MM.1S (cell line): ENCODE measurements at regions not wholly inside any gene's neighbourhood (a gene's known extent, or its start where the extent isn't known, plus 50 kb on each side); places are given as distances from the start of the nearest gene placed in this dataset.

ENCODE experiments used
- DNase-seq: peaks from one replicate; pipeline ENCODE4 v3.0.0-alpha.2; 2015
- H2AFZ ChIP-seq: fragments of 300-600 bp; sonication (generic); 2 replicates; pipeline ENCODE4 v1.6.0; 2016; ENCODE audit warnings: antibody characterized with exemption, low read length
- H3F3A ChIP-seq: fragments of 300-600 bp; sonication (generic); 2 replicates; pipeline ENCODE4 v1.6.1; 2016; ENCODE audit warnings: mild to moderate bottlenecking, antibody characterized with exemption, low read length, moderate library complexity, mixed read lengths; ENCODE audit not compliant: insufficient read depth
- H3K27ac ChIP-seq: fragments of 300-600 bp; sonication (generic); 2 replicates; pipeline ENCODE4 v1.5.1; 2016; ENCODE audit warnings: mild to moderate bottlenecking, low read length
- H3K27me3 ChIP-seq: fragments of 300-600 bp; sonication (generic); replicated peaks from 2 replicates; pipeline ENCODE4 v1.6.0; 2016; ENCODE audit warnings: low read length; ENCODE audit not compliant: insufficient read depth
- H3K36me3 ChIP-seq: fragments of 300-600 bp; sonication (generic); replicated peaks from 2 replicates; pipeline ENCODE4 v1.6.1; 2016; ENCODE audit warnings: mild to moderate bottlenecking, low read length, mixed read lengths; ENCODE audit not compliant: insufficient read depth
- H3K4me1 ChIP-seq: fragments of 300-600 bp; sonication (generic); 2 replicates; pipeline ENCODE4 v1.6.1; 2016; ENCODE audit warnings: low read length, mixed read lengths
- H3K4me2 ChIP-seq: fragments of 300-600 bp; sonication (generic); 2 replicates; pipeline ENCODE4 v1.6.0; 2016; ENCODE audit warnings: low read depth, low read length
- H3K4me3 ChIP-seq: fragments of 300-600 bp; sonication (generic); 2 replicates; pipeline ENCODE4 v1.5.1; 2016; ENCODE audit warnings: low read length, mixed read lengths
- H3K79me2 ChIP-seq: fragments of 300-600 bp; sonication (generic); 2 replicates; pipeline ENCODE4 v1.6.1; 2016; ENCODE audit warnings: mixed run types, low read length, mixed read lengths
- H3K9ac ChIP-seq: fragments of 300-600 bp; sonication (generic); 2 replicates; pipeline ENCODE4 v1.6.1; 2016; ENCODE audit warnings: low read length, mixed read lengths
- H3K9me2 ChIP-seq: fragments of 300-600 bp; sonication (generic); replicated peaks from 2 replicates; pipeline ENCODE4 v1.6.1; 2016; ENCODE audit warnings: mild to moderate bottlenecking, low read length, mixed read lengths; ENCODE audit not compliant: insufficient read depth
- H3K9me3 ChIP-seq: fragments of 300-600 bp; sonication (generic); replicated peaks from 2 replicates; pipeline ENCODE4 v1.6.1; 2016; ENCODE audit warnings: mild to moderate bottlenecking, low read length, mixed read lengths; ENCODE audit not compliant: insufficient read depth
- H4K20me1 ChIP-seq: fragments of 300-600 bp; sonication (generic); 2 replicates; pipeline ENCODE4 v1.6.1; 2016; ENCODE audit warnings: mild to moderate bottlenecking, low read length, moderate library complexity, mixed read lengths; ENCODE audit not compliant: insufficient read depth
- EZH2 ChIP-seq: fragments of 300-600 bp; sonication (generic); optimal IDR thresholded peaks from 2 replicates; pipeline ENCODE3; 2017; ENCODE audit warnings: low read depth, mild to moderate bottlenecking, antibody characterized with exemption, low read length, mixed read lengths
- EZH2phosphoT487 ChIP-seq: fragments of 300-600 bp; sonication (generic); IDR thresholded peaks from 2 replicates; pipeline ENCODE4 v1.6.1; 2018; ENCODE audit warnings: antibody characterized with exemption, low read length
- TF ChIP-seq, protein P1 (sequence below): fragments of 300-600 bp; sonication (generic); IDR thresholded peaks from 2 replicates; pipeline ENCODE4 v1.5.1; 2016; ENCODE audit warnings: antibody characterized with exemption, low read length, mixed read lengths

DNA sequence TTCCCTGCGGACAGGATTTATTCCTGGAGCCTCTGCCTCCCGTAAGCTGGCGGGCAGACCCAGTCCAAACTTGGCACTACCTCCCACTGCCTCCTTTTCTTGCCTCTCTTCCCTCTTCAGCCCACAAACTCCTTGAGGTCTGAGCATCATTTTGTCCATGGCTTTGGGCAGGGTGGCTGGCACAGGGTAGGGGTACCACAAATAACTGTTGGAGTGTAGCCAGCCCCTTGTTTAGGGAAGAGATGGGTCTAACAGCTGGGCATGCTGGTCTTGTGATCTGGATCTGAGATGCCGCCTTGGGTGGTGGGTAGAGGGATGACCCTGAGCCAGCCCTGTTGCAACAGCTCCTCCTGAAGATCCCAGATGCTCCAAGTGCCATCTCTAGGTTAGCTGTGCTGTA, 71.4 kb upstream of the CLDN14 start:
- no peak overlapping the region for H3K4me3 ChIP-seq
- TF ChIP-seq EZH2phosphoT487 (no peak), EZH2 (no peak)
- TF ChIP-seq, protein P1, sequence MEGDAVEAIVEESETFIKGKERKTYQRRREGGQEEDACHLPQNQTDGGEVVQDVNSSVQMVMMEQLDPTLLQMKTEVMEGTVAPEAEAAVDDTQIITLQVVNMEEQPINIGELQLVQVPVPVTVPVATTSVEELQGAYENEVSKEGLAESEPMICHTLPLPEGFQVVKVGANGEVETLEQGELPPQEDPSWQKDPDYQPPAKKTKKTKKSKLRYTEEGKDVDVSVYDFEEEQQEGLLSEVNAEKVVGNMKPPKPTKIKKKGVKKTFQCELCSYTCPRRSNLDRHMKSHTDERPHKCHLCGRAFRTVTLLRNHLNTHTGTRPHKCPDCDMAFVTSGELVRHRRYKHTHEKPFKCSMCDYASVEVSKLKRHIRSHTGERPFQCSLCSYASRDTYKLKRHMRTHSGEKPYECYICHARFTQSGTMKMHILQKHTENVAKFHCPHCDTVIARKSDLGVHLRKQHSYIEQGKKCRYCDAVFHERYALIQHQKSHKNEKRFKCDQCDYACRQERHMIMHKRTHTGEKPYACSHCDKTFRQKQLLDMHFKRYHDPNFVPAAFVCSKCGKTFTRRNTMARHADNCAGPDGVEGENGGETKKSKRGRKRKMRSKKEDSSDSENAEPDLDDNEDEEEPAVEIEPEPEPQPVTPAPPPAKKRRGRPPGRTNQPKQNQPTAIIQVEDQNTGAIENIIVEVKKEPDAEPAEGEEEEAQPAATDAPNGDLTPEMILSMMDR: no peak
- no peaks in the 10 kb centered on the region for H3K9me2 ChIP-seq
- no peaks in the 10 kb centered on the region for H3K4me1 ChIP-seq
- no peak overlapping the region for H3K9ac ChIP-seq
- no peak for DNase-seq
- no peaks in the 10 kb centered on the region for H3K27me3 ChIP-seq
- H3K9me3 ChIP-seq: no peaks in the 10 kb centered on the region
- no peaks in the 10 kb centered on the region for H4K20me1 ChIP-seq
- no peak overlapping the region for H3K27ac ChIP-seq
- no peak overlapping the region for H3K4me2 ChIP-seq
- no peak overlapping the region for H2AFZ ChIP-seq
- H3K79me2 ChIP-seq: no peaks in the 10 kb centered on the region
- H3F3A ChIP-seq: no peaks in the 10 kb centered on the region
- no peaks in the 10 kb centered on the region for H3K36me3 ChIP-seq

DNA sequence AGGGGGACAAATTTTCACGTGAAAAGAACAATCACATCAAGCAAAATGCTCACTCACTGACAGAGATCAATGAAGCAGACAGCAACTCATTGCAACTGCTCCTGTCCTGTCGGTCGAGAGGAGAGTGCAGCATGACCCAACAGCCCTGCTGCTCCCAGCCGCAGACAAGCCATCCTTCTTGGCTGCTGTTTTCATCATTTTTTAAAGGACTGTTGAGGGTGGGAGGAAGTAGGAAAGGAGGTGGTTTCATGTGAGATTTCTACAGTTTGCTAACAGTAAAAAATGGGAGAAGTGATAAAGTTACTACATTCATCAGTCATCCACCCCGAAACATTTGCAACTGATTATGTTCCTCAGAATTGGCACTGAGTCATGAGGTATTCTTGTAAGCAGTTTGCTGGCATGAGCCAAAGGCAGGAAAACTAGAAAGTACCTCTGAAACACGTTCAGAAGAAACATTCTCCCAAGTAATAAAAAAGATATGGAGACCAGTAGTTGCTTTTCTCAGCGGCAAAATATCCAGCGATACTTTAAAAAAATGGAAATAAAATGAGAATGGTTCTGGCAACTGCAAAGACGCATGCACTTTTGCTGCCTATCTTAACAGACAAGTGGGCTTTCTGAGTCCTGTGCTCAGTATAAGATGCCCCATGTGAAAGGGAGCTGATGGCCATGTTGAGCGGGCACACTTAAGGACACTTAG, 72.0 kb upstream of the CLDN14 start:
- Histone ChIP-seq H3K4me1 (no peaks in the 10 kb centered on the region), H3K27ac (no peak overlapping the region), H3K79me2 (no peaks in the 10 kb centered on the region), H3K27me3 (no peaks in the 10 kb centered on the region), H2AFZ (no peak overlapping the region), H3K9me2 (no peaks in the 10 kb centered on the region), H3K4me3 (no peak overlapping the region), H3K9ac (no peak overlapping the region), H4K20me1 (no peaks in the 10 kb centered on the region), H3K36me3 (no peaks in the 10 kb centered on the region), H3F3A (no peaks in the 10 kb centered on the region), H3K4me2 (no peak overlapping the region), H3K9me3 (no peaks in the 10 kb centered on the region)
- TF ChIP-seq, protein P1: no peak
- no peak for TF ChIP-seq EZH2phosphoT487
- TF ChIP-seq EZH2: no peak
- no peak for DNase-seq

DNA sequence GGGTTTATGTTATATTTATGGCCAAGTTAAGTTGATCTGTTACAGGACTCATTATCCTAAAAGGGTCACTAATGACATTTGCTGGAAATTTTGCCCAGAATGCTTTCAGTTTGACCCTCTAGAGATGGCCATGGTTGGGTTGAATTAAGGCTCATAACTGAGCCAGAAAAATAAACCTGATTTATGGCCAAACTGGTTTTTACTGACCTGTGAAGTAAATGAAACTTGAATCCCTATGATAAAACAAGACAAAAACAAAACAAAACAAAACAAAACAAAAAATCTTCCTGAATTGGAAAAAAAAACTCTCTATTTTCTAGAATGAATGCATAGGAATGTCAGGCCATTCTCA, 72.5 kb upstream of the CLDN14 start:
- H3K4me3 ChIP-seq: no peak overlapping the region
- H3K27ac ChIP-seq: no peak overlapping the region
- H3K4me2 ChIP-seq: no peak overlapping the region
- no peaks in the 10 kb centered on the region for H3K9me3 ChIP-seq
- H3F3A ChIP-seq: no peaks in the 10 kb centered on the region
- DNase-seq: no peak
- H3K4me1 ChIP-seq: no peaks in the 10 kb centered on the region
- H2AFZ ChIP-seq: no peak overlapping the region
- H3K79me2 ChIP-seq: no peaks in the 10 kb centered on the region
- H3K9me2 ChIP-seq: no peaks in the 10 kb centered on the region
- H3K9ac ChIP-seq: no peak overlapping the region
- no peaks in the 10 kb centered on the region for H4K20me1 ChIP-seq
- no peak for TF ChIP-seq EZH2
- TF ChIP-seq, protein P1: no peak
- TF ChIP-seq EZH2phosphoT487: no peak
- H3K36me3 ChIP-seq: no peaks in the 10 kb centered on the region
- H3K27me3 ChIP-seq: no peaks in the 10 kb centered on the region
